Small intestine (tissue), 7 donors: ENCODE measurements at regions not wholly inside any gene's neighbourhood (a gene's known extent, or its start where the extent isn't known, plus 50 kb on each side); places are given as distances from the start of the nearest gene placed in this dataset.
A peak's percentile ranks its signal among the peaks of the same experiment; 100 is the strongest.
"Not testable (repeated sequence)": the region's sequence is repeated elsewhere in the genome, so short reads cannot be mapped to it uniquely, and the experiment has no call there.

Experiments used
- DNase-seq, 2 donors: peaks; one replicate each; pipeline versions ENCODE4 v3.0.0 to v3.0.0-alpha.2; 2013
- FAIRE-seq: peaks from 2 replicates; lab custom pipeline; 2012; peaks lifted over from hg19 to GRCh38; lab: Jason Lieb, UNC
- H3K27ac ChIP-seq, 3 donors: one replicate each; pipeline ENCODE4 v1.5.1; 2013; ENCODE audit warnings: low read length in 2 of 3, mild to moderate bottlenecking in 2 of 3, control low read depth in 1 of 3, inconsistent platforms in 1 of 3, low read depth in 1 of 3, moderate library complexity in 1 of 3
- H3K27me3 ChIP-seq, 3 donors: one replicate each; pipeline ENCODE4 v1.6.1; 2013; ENCODE audit warnings: low read length in 3 of 3, inconsistent platforms in 1 of 3; ENCODE audit not compliant: control insufficient read depth in 3 of 3, insufficient read depth in 3 of 3
- H3K36me3 ChIP-seq, 3 donors: one replicate each; pipeline ENCODE4 v1.6.1; 2013; ENCODE audit warnings: low read length in 3 of 3, inconsistent platforms in 1 of 3, low read depth in 1 of 3, mild to moderate bottlenecking in 1 of 3, moderate library complexity in 1 of 3; ENCODE audit not compliant: control insufficient read depth in 3 of 3, insufficient read depth in 2 of 3
- H3K4me1 ChIP-seq, 3 donors: one replicate each; pipeline ENCODE4 v1.6.1; 2013; ENCODE audit warnings: low read length in 2 of 3, inconsistent platforms in 1 of 3, low read depth in 1 of 3, mild to moderate bottlenecking in 1 of 3, moderate library complexity in 1 of 3; ENCODE audit not compliant: control insufficient read depth in 3 of 3, insufficient read depth in 2 of 3
- H3K4me3 ChIP-seq, 3 donors: one replicate each; pipeline ENCODE4 v1.5.1; 2013; ENCODE audit warnings: low read length in 3 of 3, control low read depth in 1 of 3, inconsistent platforms in 1 of 3, low read depth in 1 of 3, mild to moderate bottlenecking in 1 of 3, moderate library complexity in 1 of 3
- H3K9me3 ChIP-seq, 2 donors: one replicate each; pipeline ENCODE4 v1.6.1; 2013; ENCODE audit warnings: low read depth in 1 of 2, low read length in 1 of 2; ENCODE audit not compliant: control insufficient read depth in 2 of 2, insufficient read depth in 1 of 2
- WGBS, 3 donors: extraction: QIAGEN DNeasy Blood & Tissue Kit; methylation state at CpG; one replicate each; pipeline ENCODE4 v1.1.7; 2013; 5-methylcytosine and 5-hydroxymethylcytosine counted together
- donor health status: healthy with polysubstance abuse.
- donor health status: control.
- donor health status: control.
- donor health status: Bipolar disorder and iron deficiency.
- donor health status: healthy.

DNA sequence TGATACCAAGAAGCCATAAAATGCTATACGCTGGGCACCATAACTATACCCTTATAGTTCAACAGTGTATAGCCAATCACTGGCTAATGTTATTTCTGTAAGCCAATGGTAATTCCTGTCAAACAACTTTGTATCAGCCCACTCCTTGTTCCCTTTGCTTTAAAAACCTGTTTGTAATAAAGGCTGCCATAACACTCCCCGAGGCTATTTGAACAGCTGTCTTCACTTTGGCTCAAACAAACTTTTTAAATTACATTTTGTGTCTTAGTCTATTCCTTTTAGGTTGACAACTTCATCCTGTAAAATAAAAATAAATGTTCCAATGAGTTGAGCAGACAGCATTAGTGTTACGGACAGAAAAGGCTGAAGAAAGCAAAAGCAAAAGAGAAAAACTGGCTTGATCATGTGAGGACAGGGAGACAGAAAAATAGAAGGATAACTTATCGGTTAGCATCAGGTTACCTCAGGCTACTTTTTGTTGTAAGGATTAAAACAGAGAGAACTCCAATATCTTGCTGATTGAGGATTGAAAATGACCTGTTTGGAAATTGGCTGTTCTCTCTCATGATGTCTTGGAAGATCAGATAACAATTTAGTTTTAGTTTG, 95.0 kb downstream of the AASDHPPT start:
- H3K36me3 ChIP-seq = peaks cover 0 to 2% (median 0%) of the 10 kb centered on the region in 3 donors
- peaks cover 1 to 24% of the 10 kb centered on the region in 2 donors for H3K9me3 ChIP-seq
- no peaks in the 10 kb centered on the region for H3K4me1 ChIP-seq
- DNase-seq (no peak), FAIRE-seq (no peak)
- no peaks in the 10 kb centered on the region for H3K27me3 ChIP-seq
- no peak overlapping the region for H3K27ac ChIP-seq
- 70 to 80% (median 77%) methylated on average over 4 of the region's 4 CpGs for WGBS, 3 donors
- H3K4me3 ChIP-seq = no peak overlapping the region

DNA sequence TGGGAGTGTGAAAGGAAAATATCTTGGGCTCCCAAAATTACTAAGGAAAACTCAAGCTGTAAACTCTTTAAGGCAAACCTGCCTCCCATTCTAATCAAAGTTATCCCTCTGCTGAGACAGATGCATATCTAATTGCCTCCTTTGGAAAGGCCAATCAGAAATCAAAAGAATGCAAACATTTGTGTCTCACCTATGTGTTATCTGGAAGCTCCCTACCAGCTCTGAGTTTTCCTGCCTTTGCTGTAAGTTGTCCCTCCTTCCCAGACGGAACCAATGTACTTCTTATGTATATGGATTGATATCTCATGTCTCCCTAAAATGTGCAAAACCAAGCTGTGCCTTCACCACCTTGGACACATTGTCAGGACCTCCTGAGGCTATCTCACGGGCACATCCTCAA, 95.8 kb downstream of the AASDHPPT start:
- no peak overlapping the region for H3K4me3 ChIP-seq
- H3K9me3 ChIP-seq = peaks cover 0 to 19% of the 10 kb centered on the region in 2 donors
- no peaks in the 10 kb centered on the region for H3K27me3 ChIP-seq
- H3K4me1 ChIP-seq = no peaks in the 10 kb centered on the region
- WGBS, 3 donors = 77 to 88% (median 80%) methylated on average over 2 of the region's 2 CpGs
- FAIRE-seq = no peak
- H3K27ac ChIP-seq = no peak overlapping the region
- DNase-seq = no peak
- H3K36me3 ChIP-seq = peaks cover 0 to 2% (median 0%) of the 10 kb centered on the region in 3 donors

DNA sequence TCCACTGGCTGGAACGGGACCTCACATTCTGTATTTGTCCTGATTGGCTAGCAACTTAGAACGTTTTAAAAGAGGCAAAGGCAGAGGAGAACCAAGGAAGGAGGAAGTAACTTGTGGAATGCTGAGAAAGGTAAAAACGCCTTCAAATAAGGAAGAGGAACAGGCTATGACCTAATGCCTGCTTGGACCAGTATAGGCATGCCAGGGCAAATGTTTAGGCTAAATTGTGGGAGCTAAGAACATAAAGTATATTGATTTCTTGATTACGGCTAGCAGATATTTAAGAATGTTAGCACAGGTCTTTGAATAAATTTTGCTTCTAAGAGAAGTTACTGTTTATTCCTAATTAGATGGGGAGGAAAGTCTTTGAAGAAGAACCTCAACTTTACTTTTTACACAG, 96.5 kb downstream of the AASDHPPT start:
- H3K27ac ChIP-seq, H3K4me1 ChIP-seq, FAIRE-seq, DNase-seq, H3K4me3 ChIP-seq, H3K27me3 ChIP-seq, H3K36me3 ChIP-seq: not testable (repeated sequence)
- peaks cover 0 to 15% of the 10 kb centered on the region in 2 donors for H3K9me3 ChIP-seq
- 69 to 73% (median 73%) methylated on average over 4 of the region's 4 CpGs for WGBS, 3 donors

DNA sequence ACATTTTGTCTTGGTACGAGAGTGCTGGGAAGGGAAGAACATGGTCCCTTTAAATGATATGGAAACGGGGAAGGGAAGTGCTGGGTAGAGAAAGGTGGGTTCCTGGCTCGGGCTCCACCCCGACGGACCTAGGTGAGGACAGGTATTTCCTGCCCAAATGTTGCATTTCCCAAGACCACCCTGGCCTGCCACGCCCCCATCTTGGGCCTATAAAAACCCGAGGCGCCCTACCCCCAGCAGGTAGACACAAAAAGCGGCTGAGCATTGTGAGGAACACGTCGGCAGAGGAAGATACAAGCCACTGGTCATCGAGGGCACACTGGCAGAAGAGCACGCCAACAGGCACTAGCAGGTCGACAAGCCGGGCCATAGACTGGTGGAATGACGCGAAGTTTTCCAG, 99.4 kb downstream of the AASDHPPT start:
- WGBS, 3 donors = 85 to 97% (median 92%) methylated on average over 17 of the region's 17 CpGs
- DNase-seq (no peak), FAIRE-seq (no peak)
- Histone ChIP-seq H3K36me3 (peaks cover 0 to 2% (median 0%) of the 10 kb centered on the region in 3 donors), H3K4me3 (no peak overlapping the region), H3K27ac (no peak overlapping the region), H3K27me3 (no peaks in the 10 kb centered on the region), H3K9me3 (peaks cover 0 to 11% of the 10 kb centered on the region in 2 donors), H3K4me1 (no peaks in the 10 kb centered on the region)

DNA sequence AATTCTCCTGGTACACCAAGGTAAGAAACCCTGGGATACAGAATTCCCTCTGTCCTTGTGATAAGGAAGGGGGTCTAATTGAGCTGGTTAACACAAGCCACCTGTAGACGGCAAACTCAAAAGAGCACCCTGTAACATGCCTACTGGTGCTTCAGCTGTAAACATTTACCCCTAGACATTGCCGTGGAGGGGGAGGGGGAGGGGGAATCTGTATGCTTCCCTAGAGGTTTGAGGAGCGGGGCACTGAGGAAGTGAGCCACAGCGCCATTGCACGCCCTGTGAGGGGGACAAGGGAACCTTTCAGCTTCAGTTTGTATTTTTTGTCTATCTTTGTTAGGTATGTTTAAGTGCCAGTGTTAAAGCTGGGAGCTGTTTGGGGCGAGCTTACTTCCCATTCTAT, 99.8 kb downstream of the AASDHPPT start:
- FAIRE-seq (no peak), DNase-seq (peak in 1 of 2 donors; percentile 36)
- Histone ChIP-seq H3K4me1 (no peaks in the 10 kb centered on the region), H3K27ac (no peak overlapping the region), H3K36me3 (peaks cover 0 to 2% (median 0%) of the 10 kb centered on the region in 3 donors), H3K4me3 (no peak overlapping the region), H3K9me3 (peaks cover 0 to 11% of the 10 kb centered on the region in 2 donors), H3K27me3 (no peaks in the 10 kb centered on the region)
- whole genome bisulfite sequencing, 3 donors = 61 to 74% (median 73%) methylated on average over 6 of the region's 6 CpGs

DNA sequence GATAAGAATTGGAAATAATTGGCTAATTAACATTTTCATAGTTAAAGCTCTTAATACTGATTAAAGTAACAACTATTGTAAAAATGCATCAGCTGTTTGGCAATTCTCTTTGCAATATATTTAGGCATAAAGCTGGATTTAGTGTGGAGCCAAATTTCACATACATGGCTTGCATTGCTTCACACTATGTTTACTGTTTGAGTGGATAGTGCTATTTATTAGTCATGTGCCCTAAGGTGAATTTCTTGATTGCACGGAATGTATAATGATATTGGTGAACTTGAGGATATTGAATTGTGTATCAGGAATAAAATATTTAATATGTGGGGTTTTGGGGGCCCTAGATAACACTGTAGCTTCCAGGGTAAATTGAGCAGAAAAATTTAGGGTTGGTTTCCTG, 100.9 kb downstream of the AASDHPPT start:
- FAIRE-seq = no peak
- 82 to 90% (median 88%) methylated on average over 1 of the region's 1 CpG for WGBS, 3 donors
- H3K27ac ChIP-seq = no peak overlapping the region

DNA sequence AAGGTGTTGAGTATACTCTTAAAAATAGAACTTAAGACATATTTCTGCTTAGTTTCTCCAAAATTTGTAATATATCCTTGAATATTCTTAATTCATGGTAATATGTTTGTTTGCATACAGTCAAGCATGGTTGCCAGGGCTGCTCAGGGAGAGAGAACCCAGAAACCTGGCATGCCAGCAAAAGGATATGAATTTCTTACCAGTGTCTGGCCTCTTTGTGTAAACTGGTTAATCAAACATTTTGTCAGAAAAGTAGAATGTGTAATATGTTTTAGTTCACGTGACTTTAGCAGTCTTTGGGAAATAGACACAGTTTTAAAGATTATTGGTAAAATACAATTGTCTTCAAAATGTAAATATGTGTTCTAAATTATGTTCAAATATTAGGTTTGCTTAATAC, 101.6 kb downstream of the AASDHPPT start:
- no peaks in the 10 kb centered on the region for H3K4me1 ChIP-seq
- WGBS, 3 donors = 72 to 97% (median 76%) methylated on average over 1 of the region's 1 CpG

More for the DNA sequence above, 100.9 kb downstream of the AASDHPPT start:
- DNase-seq = no peak
- Histone ChIP-seq H3K4me3 (no peak overlapping the region), H3K9me3 (peaks cover 0 to 13% of the 10 kb centered on the region in 2 donors), H3K27me3 (no peaks in the 10 kb centered on the region), H3K4me1 (no peaks in the 10 kb centered on the region), H3K36me3 (peaks cover 0 to 2% (median 0%) of the 10 kb centered on the region in 3 donors)

DNA sequence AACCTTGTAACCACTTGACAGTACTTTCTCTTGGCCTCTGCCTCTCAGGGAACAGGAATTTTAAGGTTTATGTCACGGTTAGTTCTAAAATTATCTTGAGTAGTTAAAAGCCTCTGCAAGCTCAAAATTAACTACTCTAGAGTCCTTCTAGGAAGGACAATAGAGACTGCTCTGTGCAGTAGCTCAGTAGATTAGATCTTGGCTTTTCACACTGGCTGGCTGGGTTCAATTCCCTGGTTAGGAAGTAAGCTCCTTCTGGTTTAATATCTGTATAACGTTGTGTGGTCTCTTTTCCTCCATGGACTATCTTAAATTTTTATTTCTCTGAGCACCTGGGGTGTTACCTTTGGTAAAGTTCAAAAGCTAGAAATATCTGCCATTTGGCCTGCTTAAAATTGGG, 109.2 kb downstream of the AASDHPPT start:
- Histone ChIP-seq H3K4me3 (no peak overlapping the region), H3K27me3 (no peaks in the 10 kb centered on the region), H3K9me3 (peaks cover 0 to 13% of the 10 kb centered on the region in 2 donors), H3K36me3 (no peaks in the 10 kb centered on the region), H3K4me1 (no peaks in the 10 kb centered on the region), H3K27ac (no peak overlapping the region)
- 76 to 79% (median 77%) methylated on average over 2 of the region's 2 CpGs for WGBS, 3 donors
- DNase-seq = no peak
- FAIRE-seq = no peak

More for the DNA sequence above, 101.6 kb downstream of the AASDHPPT start:
- FAIRE-seq (no peak), DNase-seq (no peak)
- Histone ChIP-seq H3K4me3 (no peak overlapping the region), H3K9me3 (peaks cover 0 to 13% of the 10 kb centered on the region in 2 donors), H3K27ac (no peak overlapping the region), H3K36me3 (peaks cover 0 to 2% (median 0%) of the 10 kb centered on the region in 3 donors), H3K27me3 (no peaks in the 10 kb centered on the region)
